Mesothelial cell of epicardium (in vitro differentiated cells): ENCODE measurements at regions not wholly inside any gene's neighbourhood (a gene's known extent, or its start where the extent isn't known, plus 50 kb on each side); places are given as distances from the start of the nearest gene placed in this dataset.
A peak's percentile ranks its signal among the peaks of the same experiment; 100 is the strongest.

ENCODE experiments used
- DNase-seq, 2 experiments: peaks; one replicate each; pipeline ENCODE4 v3.0.0; 2021; ENCODE audit warnings: low spot score in 2 of 2; ENCODE audit not compliant: unreplicated experiment in 2 of 2
- H3K27ac Mint-ChIP-seq: 2 replicates; pipeline ENCODE4 v1.8.0; 2021; ENCODE audit warnings: mixed read lengths
- H3K27me3 Mint-ChIP-seq: 2 replicates; pipeline ENCODE4 v1.8.0; 2021; ENCODE audit warnings: low read depth, mixed read lengths
- H3K36me3 Mint-ChIP-seq: 2 replicates; pipeline ENCODE4 v1.8.0; 2021; ENCODE audit warnings: mixed read lengths
- H3K4me1 Mint-ChIP-seq: 2 replicates; pipeline ENCODE4 v1.8.0; 2021; ENCODE audit warnings: mixed read lengths
- H3K4me3 Mint-ChIP-seq: 2 replicates; pipeline ENCODE4 v1.8.0; 2021; ENCODE audit warnings: mild to moderate bottlenecking, moderate library complexity, mixed read lengths
- H3K9me3 Mint-ChIP-seq: 2 replicates; pipeline ENCODE4 v1.8.0; 2021; ENCODE audit warnings: mixed read lengths
- TF ChIP-seq, protein P1 (sequence below): fragments of 200-600 bp; sonication (generic); IDR thresholded peaks from one replicate; pipeline ENCODE4 v1.5.0; 2021; ENCODE audit warnings: antibody characterized with exemption; ENCODE audit not compliant: unreplicated experiment

DNA sequence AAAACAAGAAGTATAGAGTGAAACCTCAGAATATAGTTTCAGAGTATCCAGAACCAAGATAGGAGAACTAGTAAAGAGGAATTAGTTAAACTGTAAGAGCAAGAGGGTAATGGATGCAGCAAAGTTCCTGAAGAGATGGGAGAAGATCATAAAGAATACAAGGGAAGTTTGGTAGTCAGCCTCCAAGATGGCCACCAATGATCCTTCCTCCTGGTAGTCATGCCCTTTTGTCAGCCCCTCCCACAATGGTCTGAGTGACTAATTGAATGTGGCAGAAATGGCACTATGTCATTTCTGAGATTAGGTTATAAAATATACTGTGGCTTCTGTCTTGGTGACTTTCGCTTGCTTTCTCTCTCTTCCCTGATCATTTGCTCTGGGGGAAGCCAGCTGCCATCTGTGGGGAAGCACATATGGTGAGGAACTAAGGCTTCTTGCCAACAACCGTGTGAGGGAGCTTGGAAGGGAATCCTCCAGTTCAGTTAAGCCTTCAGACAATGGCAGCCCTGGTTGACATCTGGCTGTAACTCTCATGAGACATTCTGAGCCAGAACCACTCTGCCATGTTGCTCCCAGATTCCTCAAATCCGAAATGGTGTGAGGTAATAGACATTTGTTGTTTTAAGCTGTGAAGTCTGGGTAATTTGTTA lies 55.3 kb upstream of the AMN1 start:
- Mint-ChIP-seq H3K4me1 (peaks cover 13% of the 10 kb centered on the region), H3K36me3 (peaks cover 2% of the 10 kb centered on the region), H3K4me3 (no peak overlapping the region), H3K27me3 (no peaks in the 10 kb centered on the region), H3K27ac (peak overlapping the region; percentile 73), H3K9me3 (peaks cover 20% of the 10 kb centered on the region)
- TF ChIP-seq, protein P1, sequence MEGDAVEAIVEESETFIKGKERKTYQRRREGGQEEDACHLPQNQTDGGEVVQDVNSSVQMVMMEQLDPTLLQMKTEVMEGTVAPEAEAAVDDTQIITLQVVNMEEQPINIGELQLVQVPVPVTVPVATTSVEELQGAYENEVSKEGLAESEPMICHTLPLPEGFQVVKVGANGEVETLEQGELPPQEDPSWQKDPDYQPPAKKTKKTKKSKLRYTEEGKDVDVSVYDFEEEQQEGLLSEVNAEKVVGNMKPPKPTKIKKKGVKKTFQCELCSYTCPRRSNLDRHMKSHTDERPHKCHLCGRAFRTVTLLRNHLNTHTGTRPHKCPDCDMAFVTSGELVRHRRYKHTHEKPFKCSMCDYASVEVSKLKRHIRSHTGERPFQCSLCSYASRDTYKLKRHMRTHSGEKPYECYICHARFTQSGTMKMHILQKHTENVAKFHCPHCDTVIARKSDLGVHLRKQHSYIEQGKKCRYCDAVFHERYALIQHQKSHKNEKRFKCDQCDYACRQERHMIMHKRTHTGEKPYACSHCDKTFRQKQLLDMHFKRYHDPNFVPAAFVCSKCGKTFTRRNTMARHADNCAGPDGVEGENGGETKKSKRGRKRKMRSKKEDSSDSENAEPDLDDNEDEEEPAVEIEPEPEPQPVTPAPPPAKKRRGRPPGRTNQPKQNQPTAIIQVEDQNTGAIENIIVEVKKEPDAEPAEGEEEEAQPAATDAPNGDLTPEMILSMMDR, result no peak
- DNase-seq, result no peak

DNA sequence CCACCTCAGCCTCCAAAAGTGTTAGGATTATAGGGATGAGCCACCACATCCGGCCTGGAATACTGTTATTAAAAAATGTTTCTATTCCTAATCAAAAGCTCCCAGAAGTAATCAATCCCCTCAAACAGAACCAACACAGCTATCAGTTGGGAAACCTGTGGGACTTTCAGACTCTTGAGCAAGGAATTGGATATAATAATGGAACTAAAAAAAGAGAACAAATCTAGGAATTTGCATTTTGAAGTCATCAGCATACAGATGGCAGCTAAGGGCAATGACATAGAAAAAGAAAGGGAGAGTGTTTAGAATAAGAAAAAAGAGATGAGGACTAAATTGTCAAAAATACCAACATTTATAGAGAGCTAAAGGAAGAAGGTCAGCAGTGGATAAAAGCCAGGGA lies 54.7 kb upstream of the AMN1 start:
- H3K4me3 Mint-ChIP-seq, result no peak overlapping the region
- H3K27ac Mint-ChIP-seq, result no peak overlapping the region
- DNase-seq, result no peak
- TF ChIP-seq, protein P1, result no peak
- H3K4me1 Mint-ChIP-seq, result peaks cover 12% of the 10 kb centered on the region
- no peaks in the 10 kb centered on the region for H3K27me3 Mint-ChIP-seq
- peaks cover 2% of the 10 kb centered on the region for H3K36me3 Mint-ChIP-seq
- peaks cover 23% of the 10 kb centered on the region for H3K9me3 Mint-ChIP-seq

DNA sequence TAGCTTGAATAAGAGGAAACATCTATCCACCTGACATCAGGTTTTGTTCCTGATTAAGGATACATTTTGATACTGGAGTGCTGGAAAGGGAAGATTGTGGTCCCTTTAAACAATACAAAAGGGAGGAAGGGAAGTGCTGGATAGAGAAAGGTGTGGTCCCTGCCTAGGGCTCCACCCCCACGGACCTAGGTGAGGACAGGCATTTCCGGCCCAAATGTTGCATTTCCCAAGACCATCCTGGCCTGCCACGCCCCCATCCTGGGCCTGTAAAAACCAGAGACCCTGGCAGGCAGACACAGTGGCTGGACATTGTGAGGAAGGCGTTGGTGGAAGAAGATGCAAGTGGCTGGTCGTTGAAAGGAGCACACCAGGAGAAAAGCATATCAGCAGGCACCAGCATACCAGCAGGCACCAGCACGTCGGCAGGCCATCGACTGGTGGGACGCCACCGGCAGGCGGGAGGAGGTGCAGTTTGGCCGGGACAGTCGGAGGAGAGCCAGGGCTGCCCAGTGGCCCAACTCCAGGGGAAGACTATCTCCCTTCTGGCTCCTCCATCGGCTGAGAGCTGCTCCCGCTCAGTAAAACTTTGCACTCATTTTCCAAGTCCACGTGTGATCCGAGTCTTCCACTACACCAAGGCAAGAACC lies 53.2 kb upstream of the AMN1 start:
- no peak for DNase-seq
- Mint-ChIP-seq H3K4me1 (peaks cover 12% of the 10 kb centered on the region), H3K4me3 (no peak overlapping the region), H3K36me3 (peaks cover 2% of the 10 kb centered on the region), H3K27me3 (no peaks in the 10 kb centered on the region), H3K27ac (no peak overlapping the region), H3K9me3 (peaks cover 23% of the 10 kb centered on the region)
- TF ChIP-seq, protein P1, result no peak

DNA sequence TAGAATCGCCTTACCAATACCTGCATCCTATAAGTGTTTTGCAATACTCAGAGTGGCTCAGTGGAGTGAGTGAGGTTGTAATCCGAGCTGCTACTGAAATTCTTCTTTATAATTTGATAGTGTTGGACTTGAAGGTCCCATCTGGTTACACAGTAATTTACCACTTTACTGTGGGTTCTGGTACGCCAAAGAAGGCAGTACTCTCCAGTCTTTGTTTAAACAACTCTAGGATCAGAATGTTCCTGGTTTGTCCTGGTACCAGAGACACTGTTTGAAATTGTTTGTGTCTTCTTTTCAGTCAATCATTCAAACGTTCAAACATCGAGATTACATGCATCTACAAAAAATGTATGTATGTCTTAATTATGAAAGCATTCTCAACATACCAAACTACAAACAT lies 51.3 kb upstream of the AMN1 start:
- TF ChIP-seq, protein P1, result no peak
- Mint-ChIP-seq H3K9me3 (peaks cover 23% of the 10 kb centered on the region), H3K27ac (no peak overlapping the region), H3K27me3 (no peaks in the 10 kb centered on the region), H3K4me1 (peaks cover 10% of the 10 kb centered on the region), H3K4me3 (no peak overlapping the region), H3K36me3 (peaks cover 2% of the 10 kb centered on the region)
- no peak for DNase-seq

DNA sequence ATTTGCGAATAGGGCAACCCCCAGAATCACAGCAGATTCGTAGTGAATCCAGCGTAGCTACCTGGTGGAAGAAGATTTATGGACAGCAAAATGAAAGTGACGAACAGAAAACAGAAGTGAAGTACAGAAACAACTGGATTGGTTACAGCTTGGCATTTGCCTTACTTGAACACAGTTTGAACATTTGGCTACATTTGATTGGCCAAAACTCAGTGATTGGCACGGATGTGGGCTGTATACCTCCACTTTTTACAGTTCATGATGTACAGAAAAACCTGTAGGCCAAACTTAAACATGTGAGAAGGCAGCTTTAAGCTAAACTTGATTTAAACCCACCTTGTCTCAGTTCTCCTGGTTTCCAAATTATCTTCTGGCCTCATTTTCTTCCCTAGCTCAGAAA lies 49.9 kb upstream of the AMN1 start:
- DNase-seq, result no peak
- peaks cover 16% of the 10 kb centered on the region for H3K9me3 Mint-ChIP-seq
- TF ChIP-seq, protein P1, result no peak
- no peaks in the 10 kb centered on the region for H3K36me3 Mint-ChIP-seq
- peaks cover 20% of the 10 kb centered on the region for H3K4me1 Mint-ChIP-seq
- no peaks in the 10 kb centered on the region for H3K27me3 Mint-ChIP-seq
- H3K4me3 Mint-ChIP-seq, result no peak overlapping the region
- H3K27ac Mint-ChIP-seq, result peak overlapping the region; percentile 13
